ENCODE measurements at regions not wholly inside any gene's neighbourhood (a gene's known extent, or its start where the extent isn't known, plus 50 kb on each side); places are given as distances from the start of the nearest gene placed in this dataset.

DNA sequence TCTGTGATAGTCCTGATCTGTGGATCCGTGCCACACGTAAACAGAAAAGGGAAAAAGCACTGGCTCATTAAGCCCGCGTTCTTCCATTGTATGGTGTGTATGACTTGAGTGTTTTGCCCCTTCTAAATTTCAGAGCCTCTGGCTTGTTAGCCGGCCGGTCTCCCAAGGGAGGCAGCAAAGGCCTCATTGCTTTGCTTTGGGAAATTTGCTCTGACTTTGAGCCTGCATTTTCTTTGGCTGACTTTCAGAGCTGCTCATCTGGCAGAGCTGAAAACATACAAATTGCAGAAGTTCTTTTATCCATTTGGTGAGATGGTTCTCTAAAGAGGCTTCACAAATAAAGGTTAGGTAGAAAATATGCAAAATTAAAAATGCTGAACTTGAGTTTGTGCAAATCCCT is 123.0 kb downstream of the UTRN start:
- TF ChIP-seq CTCF (IDR thresholded peaks at IDR 0.05) (no peak), POLR2A (IDR thresholded peaks at IDR 0.05) (no peak), POLR2AphosphoS5 (IDR thresholded peaks at IDR 0.05; ENCODE audit: insufficient read depth in 1 of 2, low read depth in 1 of 2) (no peak)

Data from vagina (tissue), 2 donors.